HG03571 (cell line): ENCODE measurements at regions not wholly inside any gene's neighbourhood (a gene's known extent, or its start where the extent isn't known, plus 50 kb on each side); places are given as distances from the start of the nearest gene placed in this dataset.

Experiments
- ATAC-seq: cut with Tn5 transposase; IDR thresholded peaks from one replicate; pipeline ENCODE4 v1.9.1; 2021; ENCODE audit not compliant: unreplicated experiment

DNA sequence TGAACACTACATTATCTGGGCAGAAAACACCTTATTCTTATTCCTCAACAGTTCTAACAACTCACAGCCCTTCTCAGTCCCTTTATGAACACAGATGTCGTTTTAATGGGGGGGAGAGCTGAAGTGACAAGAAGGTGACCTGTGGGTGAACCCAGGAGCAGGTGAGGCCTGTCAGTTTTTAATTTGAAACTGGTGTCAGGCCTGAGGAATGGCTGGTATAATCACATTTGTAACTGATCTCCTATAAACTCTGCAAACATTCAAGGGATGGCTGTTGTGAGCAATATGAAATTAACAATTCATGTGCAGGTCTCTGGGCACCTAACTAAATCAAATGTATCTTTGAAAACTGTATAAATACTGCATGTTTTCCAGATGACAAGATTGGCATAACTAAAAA, 362.1 kb upstream of the NR5A2 start:
- no peak for ATAC-seq

DNA sequence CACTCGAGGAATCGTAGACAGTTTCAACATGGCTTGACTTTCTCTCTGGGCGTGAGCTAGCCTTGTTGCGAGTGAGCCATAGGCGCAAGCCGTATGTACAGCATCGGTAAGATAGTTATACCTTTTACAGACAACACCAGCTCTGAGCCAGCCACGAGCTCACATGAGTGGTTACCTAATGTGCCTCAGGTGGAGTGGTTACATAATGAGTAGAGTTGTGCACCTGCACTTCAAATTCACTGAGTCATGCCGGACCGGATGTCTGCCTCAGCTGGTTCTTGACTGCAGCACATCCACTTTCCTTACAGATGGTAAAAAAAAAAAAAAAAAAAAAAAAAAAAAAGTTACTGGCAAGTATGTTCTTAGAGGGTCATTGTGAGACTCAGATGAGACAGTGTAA, 360.4 kb upstream of the NR5A2 start:
- ATAC-seq, result no peak

DNA sequence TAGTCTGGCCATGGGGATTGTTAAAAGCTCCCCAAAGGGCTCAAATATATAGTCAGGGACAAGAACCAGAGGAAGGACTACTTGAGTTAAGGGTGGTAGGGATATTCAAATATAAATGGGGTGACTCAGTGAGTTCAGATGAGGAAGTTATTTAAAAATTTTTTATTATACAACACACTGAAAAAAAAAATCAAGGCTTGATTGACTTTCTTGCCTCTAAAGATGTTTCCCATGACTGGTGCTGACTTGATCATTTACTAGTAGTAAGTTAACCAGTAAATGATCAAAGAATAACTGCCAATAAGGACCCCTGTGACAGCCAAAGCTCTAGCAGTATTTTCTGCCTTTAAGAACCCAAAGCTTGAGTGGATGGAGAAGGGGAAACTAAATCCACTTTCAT, 357.6 kb upstream of the NR5A2 start:
- ATAC-seq, result no peak

DNA sequence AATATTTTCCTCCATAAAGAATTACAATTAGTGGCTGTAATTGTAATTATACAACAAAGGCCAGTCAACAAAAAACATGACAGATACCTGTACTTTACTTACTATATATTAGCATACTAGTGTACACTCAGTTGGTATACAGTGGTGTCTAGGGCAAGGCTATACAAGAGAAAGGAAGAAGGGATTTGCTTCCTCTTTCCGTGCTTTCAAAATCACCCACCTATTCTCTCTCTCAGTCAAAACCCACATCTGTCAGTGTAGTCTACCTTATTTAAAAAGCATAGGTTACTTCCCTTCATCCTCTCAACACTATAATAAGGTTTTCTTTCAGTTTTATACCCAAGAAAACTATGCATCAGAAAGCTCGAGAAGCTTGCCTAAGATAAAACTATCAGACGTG, 355.8 kb upstream of the NR5A2 start:
- no peak for ATAC-seq

DNA sequence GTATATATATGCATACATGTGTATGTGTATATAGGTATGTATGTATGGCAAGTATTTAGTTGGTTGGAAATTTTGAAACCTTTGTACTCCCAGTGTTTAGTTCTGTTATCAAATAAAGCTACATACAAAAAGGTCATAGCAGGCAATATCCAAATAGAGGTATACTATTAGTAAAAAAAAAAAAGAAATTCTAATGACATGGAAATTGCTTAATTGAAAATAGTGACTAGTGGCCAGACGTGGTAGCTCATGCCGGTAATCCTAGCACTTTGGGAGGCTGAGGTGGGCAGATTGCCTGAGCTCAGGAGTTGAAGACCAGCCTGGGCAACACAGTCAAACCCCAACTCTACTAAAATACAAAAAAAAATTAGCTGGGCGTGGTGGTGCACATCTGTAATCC, 351.6 kb upstream of the NR5A2 start:
- no peak for ATAC-seq

DNA sequence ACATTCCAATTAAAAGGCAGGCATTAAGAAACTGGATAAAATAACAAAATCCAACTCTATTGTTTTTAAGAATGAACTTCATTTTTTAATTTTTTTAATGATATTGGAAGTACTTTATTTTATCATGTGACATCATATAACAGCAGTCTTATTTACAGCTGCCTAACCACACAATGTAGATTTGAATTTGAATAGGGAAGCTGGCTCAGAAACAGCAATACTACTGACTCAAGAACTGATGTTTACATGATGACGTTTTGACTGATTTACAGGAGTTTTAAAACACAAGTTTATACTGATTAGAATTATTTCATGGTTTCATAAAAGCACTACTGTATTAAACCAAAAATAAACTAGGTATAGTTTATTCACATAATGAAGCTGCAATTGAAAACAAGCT, 348.7 kb upstream of the NR5A2 start:
- ATAC-seq, result no peak

DNA sequence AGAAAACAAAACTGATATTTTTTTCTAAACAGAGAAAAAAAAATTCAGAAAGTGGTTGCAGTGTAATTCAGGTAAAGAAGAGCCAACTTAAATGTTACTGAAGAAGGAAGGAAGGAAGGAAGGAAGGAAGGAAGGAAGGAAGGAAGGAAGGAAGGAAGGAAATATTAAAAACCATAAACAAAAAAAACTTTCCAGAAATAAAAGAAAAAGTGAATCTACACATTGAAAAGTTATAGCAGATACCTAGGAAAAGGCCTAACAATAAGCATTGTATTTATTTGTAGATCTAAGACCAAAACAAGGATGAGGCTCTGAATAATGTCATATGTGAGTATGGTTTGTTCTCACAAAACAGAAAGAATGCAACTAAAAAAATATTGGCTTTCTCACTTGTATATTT, 345.4 kb upstream of the NR5A2 start:
- ATAC-seq, result no peak

DNA sequence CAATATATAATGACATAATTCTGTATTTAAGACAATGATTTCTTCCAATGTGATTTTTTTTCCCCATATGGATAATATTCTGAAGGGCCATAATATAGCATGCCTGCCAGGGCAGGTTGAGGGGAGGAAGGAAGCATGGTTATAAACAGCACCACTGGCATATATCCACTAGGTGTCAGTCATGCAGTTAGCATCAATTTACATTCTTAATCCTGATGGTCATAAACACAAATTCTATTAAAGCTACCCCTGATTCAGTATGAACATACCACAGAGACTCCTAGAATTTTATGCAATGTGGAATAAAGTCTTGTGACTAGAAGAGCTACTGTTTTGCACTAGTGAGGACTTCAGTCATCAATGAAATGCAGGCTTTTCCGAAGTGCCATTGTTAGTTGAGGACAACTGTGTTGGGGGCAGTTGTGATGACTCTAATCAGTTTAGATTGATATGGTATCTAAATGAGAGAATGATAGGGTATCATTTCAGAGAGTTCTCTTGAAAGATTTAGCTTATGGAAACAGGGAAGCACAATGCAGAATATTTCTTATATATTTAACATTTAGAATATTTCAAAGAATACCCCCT, 342.7 kb upstream of the NR5A2 start:
- ATAC-seq, result peak; percentile 75

DNA sequence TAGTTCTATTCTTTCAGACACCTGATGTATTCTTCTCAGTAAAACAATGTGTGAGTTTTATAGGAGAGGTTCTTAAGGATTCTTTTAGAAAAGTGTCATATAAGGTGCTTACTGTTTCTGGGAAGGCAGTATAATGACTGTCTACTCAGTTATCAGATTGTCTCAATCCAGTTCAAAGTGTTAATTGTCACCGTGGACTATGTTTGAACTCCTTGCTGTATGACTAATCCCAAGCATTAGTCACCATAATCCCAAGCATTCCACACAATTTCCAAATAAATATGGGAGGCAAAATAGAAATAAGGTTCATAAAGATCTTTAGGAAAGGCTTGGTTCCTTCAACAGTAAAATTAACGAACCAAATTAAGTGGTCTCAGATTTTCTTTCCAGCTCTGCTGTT, 342.1 kb upstream of the NR5A2 start:
- no peak for ATAC-seq

DNA sequence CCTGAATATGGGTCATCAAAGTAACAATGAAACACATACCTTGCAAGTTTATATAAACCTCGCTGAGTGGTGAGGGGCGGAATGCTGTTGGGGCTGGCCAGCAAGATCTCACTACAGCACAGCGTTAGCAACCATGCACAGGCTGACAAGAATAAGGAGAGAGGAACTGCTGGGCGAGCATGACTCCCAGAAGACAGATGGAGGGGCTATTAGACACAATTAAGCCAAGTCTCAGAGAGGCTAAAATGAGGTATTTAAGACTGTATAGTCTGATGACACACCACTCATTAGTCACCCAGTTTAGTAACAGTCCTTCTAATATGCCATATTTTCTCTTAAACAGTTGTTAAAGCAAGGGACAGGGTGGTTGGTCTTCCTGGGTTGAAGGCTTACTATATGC, 340.2 kb upstream of the NR5A2 start:
- ATAC-seq, result no peak

DNA sequence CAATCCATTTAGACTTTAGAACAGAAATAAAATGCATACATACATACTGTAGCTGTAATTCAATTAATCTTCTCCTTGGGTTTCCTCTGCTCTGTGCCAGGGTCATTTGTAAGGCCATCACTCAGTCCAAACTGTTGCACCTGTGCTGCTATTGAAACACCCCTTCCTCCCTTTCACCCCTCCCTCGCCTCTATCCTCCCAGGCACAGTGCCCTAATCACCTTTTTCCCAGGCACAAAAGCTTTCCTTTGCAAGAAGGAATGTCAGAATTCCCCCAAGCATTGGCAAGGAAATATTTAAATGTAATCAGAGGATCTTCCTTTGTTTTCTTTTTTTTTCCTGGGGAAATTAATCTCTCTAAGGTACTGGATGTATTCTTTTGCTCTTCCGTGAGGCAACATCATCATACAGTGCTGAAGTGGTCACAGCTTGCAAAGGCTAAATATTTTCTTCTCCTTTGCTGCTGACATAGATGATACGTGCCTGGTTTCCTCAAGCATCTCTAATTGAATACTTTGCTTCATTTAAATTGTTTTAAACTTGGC, 339.3 kb upstream of the NR5A2 start:
- ATAC-seq, result no peak

DNA sequence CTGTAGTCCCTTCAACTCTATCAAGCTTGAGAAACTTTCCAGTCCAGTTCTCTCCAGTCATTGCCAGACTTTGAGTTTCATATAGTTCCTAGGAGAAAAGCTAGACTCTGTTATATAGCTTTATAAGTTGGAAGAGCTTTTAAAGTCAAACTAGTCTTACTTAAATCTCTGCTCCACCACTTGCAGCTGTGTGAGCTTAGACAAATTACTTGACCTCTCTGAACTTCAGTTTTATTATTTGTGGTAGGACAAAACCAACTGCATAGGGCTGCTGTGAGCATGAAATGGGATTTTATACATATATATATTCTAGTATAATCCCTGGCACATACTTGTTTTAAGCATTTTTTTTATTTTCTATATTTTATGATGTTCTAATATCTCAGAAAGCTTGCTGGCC, 338.7 kb upstream of the NR5A2 start:
- ATAC-seq, result no peak

DNA sequence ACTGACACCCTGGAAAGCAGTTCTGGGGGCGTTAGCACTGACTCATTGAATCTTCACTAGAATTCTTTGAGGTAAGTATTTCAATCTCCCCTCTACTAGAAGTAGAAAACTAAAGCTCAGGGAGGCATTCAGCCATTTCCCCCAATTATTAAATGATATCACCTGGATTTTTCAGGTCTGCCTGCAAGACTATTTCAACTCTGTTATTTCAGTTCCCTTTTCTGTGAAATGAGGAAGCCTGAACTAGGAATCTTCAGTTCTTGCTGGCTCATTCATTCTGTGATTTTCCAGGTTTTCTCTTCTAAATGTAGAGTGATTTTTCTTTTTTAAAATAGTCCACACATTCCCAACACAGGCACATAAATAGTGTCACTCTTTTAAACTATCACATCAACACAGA, 337.0 kb upstream of the NR5A2 start:
- ATAC-seq, result no peak

DNA sequence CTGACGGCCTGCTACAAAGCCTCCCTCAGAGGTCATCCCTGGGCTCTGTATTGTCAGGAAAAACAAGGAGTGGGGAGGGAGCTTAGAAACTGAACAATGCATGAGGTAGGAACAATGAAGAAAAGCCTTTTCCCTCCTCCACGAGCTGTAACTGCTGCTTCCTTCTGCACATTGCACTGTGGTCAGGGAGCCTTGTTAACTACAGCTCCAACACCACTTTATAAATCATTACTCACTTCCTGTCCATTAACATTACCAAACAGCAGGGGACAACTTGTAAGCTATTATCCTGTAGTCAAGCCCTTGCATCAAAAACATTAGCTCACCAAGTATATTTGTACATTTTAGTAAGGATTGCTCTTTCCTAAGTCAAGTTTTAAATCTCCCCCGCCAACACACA, 336.0 kb upstream of the NR5A2 start:
- ATAC-seq, result no peak

DNA sequence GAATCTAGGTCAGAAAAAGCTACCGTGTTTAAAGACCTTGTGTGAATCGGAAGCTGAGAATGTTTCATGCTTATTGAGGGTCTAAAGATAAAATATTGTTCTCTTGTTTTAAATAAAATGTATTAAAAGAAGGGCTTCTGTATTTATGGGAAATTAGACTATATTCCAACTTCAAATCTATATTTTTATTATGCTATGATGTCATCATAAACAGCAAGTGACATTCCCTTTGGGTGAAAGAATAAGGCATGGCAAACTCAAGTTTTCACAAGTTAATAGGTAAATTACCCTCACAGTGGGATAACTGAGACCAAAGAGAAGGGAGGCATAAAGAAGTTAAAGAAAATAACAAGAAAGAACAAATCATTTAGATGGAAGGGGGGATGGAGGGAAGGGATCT, 333.8 kb upstream of the NR5A2 start:
- no peak for ATAC-seq

DNA sequence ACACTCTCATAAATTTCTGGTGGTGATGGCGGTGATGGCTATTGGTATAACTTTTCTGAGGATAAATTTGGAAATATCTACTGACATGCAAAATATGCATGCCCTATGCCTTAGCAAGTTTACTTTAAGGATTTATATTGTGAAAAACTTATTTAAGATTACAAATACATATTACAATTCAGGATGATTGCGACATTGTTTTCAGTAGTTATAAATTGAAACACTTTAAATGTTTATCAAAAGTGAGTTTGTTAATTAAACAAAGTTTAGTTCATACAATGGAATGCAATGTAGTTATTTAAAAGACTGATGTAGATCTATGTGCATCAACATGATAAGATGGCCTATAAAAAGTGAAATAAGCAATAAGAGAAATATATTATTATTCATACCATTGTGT, 331.3 kb upstream of the NR5A2 start:
- no peak for ATAC-seq

DNA sequence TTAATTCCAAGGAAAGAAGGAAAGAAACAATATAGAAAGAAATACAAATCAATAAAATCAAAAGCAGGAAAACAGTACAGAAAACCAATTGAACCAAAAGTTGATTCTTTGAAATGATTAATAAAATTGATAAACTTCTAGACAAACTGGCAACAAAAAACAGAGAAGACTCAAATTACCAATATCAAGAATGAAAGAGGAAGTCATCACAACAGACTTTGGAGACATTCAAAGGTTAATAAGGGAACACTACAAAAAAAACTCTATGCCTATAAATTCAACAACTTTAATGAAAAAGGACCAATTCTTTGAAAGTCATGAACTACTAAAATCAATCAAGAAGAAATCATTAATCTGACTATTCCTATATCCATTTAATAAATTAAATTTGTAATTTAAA, 329.3 kb upstream of the NR5A2 start:
- ATAC-seq, result no peak

DNA sequence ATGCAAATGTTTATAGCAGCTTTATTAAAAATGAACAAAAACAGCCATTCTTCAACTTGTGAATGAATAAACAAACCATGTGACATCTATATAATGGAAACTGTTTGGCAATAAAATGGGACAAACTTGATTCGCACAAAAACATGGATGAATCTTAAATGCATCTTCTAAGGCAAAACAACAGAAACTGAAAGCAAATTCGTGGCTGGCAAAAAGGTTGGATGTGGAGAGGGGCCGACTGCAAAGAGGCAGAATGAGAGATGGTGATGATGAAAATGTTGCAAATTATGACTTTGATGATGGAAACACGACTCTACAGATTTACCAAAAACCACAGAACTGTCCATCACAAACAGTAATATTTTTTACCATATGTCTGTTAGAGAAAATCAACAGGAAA, 327.0 kb upstream of the NR5A2 start:
- ATAC-seq, result no peak

DNA sequence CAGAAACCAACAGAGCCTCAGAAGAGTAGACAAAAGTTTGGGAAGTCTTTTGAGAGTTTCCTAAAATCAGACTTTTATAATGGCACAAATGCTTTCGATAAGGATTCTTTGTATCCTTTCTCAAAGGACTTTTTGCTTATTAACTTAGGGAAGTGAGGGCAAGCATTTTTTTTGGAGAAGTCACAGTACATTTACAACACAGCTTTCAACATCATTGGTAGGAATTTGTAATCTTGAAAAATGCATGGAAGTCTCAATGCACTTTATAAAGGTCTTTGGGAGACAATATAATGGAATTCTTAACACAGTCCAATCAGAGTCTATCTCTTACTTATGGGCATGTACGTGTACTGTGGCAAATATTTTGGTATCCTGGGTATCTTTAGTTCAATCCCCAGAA, 325.8 kb upstream of the NR5A2 start:
- ATAC-seq, result no peak

DNA sequence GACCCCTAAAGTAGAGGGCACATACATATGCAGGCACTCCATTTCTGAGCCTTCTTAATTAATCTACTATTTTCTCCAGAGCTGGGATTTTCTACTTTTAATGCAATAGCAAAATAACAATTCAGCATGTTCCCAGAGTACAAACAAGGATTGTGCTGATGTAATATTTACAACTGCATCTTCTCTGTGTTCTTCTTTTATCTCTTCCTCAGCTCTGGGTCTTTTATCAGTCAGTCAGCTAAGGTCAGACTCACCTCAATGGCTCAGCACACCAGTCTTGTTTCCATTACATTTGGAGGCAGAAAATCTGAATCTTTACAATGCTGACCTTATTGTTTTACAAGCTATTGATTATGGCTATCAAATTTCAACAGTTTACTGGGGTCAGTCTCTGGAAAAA, 323.3 kb upstream of the NR5A2 start:
- ATAC-seq, result no peak

DNA sequence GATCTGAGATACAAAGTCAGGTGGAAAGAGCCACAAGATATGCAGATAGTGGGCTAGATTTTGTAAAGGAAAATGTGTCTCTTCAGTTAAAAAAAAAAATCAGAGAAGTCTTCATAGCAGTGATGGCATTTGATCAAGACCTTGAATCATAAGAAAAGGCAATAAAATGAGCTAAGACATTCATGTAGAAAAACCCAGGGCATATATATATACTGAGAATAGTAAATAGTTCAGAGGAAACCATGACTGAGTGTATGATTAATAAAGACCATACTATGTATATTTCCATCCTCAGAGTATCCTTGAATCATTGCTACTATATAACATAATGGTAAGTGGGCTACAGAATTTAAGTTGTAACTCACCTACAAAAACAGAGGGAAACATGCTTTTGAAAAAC, 321.7 kb upstream of the NR5A2 start:
- ATAC-seq, result no peak

DNA sequence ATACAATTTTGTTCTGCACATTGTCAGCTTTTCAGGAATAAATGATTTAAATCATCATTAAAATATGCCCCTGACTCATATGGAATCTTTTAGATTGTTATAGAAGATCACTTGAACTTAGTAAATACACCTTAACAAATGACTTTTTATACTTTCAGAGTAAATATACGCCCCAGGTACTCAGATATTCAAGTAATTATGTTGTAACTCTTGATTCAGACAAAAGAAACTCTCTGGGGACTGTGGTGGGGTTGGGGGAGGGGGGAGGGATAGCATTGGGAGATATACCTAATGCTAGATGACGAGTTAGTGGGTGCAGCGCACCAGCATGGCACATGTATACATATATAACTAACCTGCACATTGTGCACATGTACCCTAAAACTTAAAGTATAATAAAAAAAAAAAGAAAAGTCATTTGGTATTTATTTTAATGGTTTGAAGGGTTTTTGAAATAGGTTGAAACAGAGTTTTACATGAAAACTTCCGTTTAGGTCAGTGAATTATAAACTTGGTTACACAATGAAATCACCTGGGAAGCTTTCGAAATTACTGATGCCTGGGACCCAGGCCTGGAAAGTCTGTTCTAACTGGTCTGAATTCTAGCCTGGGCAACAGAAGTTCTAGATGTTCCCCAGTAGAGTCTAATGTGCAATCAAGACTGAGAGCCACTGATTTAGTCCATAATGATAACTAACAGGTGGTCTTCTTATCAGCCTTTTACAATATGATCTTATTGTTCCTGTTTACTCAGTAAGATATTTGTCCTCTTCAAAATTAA, 320.5 kb upstream of the NR5A2 start:
- no peak for ATAC-seq

DNA sequence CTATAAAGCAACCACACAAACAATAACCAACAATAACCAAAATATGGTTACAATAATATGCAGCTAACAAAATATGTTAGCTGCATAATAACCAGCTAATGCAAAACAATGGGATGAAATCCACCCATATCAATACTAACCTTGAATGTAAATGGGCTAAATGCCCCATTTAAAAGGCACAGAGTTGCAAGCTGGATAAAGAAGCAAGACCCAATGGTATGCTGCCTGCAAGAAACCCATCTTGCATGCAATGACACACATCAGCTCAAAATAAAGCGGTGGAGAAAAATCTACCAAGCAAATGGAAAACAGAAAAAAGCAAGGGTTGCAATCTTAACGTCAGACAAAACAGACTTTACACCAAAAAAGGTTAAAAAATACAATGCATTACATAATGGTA, 316.5 kb upstream of the NR5A2 start:
- no peak for ATAC-seq
